ENCODE measurements at regions not wholly inside any gene's neighbourhood (a gene's known extent, or its start where the extent isn't known, plus 50 kb on each side); places are given as distances from the start of the nearest gene placed in this dataset.

DNA sequence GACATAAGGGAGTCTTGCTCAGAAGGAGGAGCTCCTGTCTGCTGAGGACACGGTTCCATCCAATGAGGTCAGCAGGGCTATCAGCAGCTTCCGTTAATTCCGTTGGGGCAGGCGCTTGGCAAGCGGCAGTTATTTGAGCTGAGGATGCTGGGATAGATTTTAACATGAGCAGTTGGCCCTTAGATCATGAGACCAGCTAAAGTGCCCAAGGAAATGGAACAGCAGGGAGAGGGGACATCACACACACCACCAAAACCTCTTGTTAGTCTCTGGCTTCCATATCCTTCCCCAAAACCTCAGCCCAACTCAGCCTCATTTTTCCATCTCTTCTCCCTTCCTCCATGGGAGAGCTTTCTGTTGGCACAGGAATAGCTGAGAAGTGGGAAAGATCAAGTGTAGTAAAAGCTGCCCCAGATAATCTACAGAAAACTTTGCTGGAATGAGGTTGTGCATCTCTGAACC is 138.7 kb upstream of the PZP start:
- no peak overlapping the region for H3K27ac ChIP-seq (ENCODE audit: insufficient read depth, low read length)
- peaks cover 16% of the 10 kb centered on the region for H3K27me3 ChIP-seq (ENCODE audit: control insufficient read depth, insufficient read depth, low read length)
- no peak overlapping the region for H2AK5ac ChIP-seq (ENCODE audit: low read depth, low read length)
- H3K4me1 ChIP-seq (ENCODE audit: control insufficient read depth, insufficient read depth, low read length): no peaks in the 10 kb centered on the region
- H4K8ac ChIP-seq (ENCODE audit: low read depth in 2 of 2, low read length in 2 of 2): no peak overlapping the region
- H4K20me1 ChIP-seq (ENCODE audit: insufficient read depth, low read length): no peaks in the 10 kb centered on the region
- H4K91ac ChIP-seq (ENCODE audit: insufficient read depth, low read depth, low read length): no peak overlapping the region
- H2AFZ ChIP-seq (replicated peaks; ENCODE audit: low read length, poor library complexity): no peak overlapping the region
- no peak overlapping the region for H2BK120ac ChIP-seq (ENCODE audit: low read depth, low read length)
- no peak overlapping the region for H3K18ac ChIP-seq (ENCODE audit: low read depth, low read length)
- no peak overlapping the region for H4K5ac ChIP-seq (ENCODE audit: low read depth, low read length)
- no peak for DNase-seq
- ChIA-PET POLR2A (ENCODE audit: unreplicated experiment) (no interaction called here), CTCF (no interaction called here)
- no peak overlapping the region for H3K23ac ChIP-seq (ENCODE audit: low read depth, low read length)
- H3K56ac ChIP-seq (ENCODE audit: extremely low read depth, insufficient read depth, low read length): no peak overlapping the region
- ATAC-seq (ENCODE audit: low read depth): no peak
- H2AK9ac ChIP-seq (replicated peaks; ENCODE audit: low read depth, low read length, poor library complexity): no peak overlapping the region
- in situ Hi-C loops (cut with MboI; ENCODE audit: low sequenced_read_pairs): loop anchor here (25.0 kb wide), 3 partner anchors 115 to 365 kb away; no protein-coding TSS in a partner anchor
- intact Hi-C loops (cut with micrococcal nuclease): no loop called here
- H3K4me3 ChIP-seq (ENCODE audit: insufficient read depth, low read depth, low read length): no peak overlapping the region
- H3K79me1 ChIP-seq (ENCODE audit: low read depth in 1 of 2, low read length in 2 of 2): no peaks in the 10 kb centered on the region
- BruUV-seq (replicated peaks): no TSS peak
- no peak overlapping the region for H3K14ac ChIP-seq (replicated peaks; ENCODE audit: low read depth, low read length)
- no peak overlapping the region for H3K4ac ChIP-seq (ENCODE audit: low read depth, low read length)
- TF ChIP-seq, protein P1, sequence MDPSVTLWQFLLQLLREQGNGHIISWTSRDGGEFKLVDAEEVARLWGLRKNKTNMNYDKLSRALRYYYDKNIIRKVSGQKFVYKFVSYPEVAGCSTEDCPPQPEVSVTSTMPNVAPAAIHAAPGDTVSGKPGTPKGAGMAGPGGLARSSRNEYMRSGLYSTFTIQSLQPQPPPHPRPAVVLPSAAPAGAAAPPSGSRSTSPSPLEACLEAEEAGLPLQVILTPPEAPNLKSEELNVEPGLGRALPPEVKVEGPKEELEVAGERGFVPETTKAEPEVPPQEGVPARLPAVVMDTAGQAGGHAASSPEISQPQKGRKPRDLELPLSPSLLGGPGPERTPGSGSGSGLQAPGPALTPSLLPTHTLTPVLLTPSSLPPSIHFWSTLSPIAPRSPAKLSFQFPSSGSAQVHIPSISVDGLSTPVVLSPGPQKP (IDR thresholded peaks at IDR 0.05; ENCODE audit: borderline replicate concordance, low read depth, low read length): no peak
- TF ChIP-seq MAFK (IDR thresholded peaks at IDR 0.05; ENCODE audit: low read depth, low read length): no peak
- TF ChIP-seq RFX5 (IDR thresholded peaks at IDR 0.05; ENCODE audit: low read depth, low read length): no peak
- TF ChIP-seq BHLHE40 (IDR thresholded peaks at IDR 0.05; ENCODE audit: low read depth, low read length): no peak
- no peak for TF ChIP-seq RAD21 (IDR thresholded peaks at IDR 0.05; ENCODE audit: low read length)
- no peak overlapping the region for H2BK15ac ChIP-seq (ENCODE audit: low read depth, low read length)
- WGBS, 2 experiments (ENCODE audit: extremely low coverage in 2 of 2, insufficient read length in 1 of 2): no CpG with 5 or more reads among the region's 5 CpGs
- H3K36me3 ChIP-seq (ENCODE audit: control insufficient read depth, insufficient read depth, low read length): no peaks in the 10 kb centered on the region
- H3K9me3 ChIP-seq (ENCODE audit: control insufficient read depth, insufficient read depth, low read length): no peaks in the 10 kb centered on the region
- no peak overlapping the region for H3K9ac ChIP-seq (ENCODE audit: low read depth, low read length)
- no peaks in the 10 kb centered on the region for H3K9me1 ChIP-seq (ENCODE audit: insufficient read depth, low read length)
- no peak overlapping the region for H2BK5ac ChIP-seq (ENCODE audit: low read depth, low read length, poor library complexity, severe bottlenecking)
- dilution Hi-C loops (cut with HindIII; ENCODE audit: low sequenced_read_pairs, unreplicated experiment): no loop called here
- no peak overlapping the region for H2BK20ac ChIP-seq (ENCODE audit: low read depth, low read length)
- H3K4me2 ChIP-seq (ENCODE audit: low read depth, low read length): no peak overlapping the region
